ENCODE measurements at regions not wholly inside any gene's neighbourhood (a gene's known extent, or its start where the extent isn't known, plus 50 kb on each side); places are given as distances from the start of the nearest gene placed in this dataset.

DNA sequence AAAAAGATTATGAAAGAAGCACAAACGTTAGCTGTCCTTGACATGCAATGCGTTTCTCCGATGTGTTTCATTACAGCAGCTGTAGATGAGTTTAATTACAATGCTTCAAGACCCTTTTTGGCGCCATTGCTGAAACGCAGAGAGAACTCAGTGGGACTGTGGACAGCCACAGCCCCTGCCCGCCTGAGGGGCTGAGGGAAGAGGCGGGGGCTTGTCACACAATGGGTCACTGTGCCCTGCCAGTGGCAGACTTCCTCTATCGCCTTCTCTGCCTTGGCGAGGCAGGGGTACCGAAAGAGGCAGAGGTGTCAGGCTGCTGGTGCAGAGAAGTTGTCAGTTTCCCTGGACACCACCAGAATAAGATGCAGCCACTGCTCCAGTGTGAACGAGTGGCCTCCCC, 252.0 kb downstream of the NR2F2 start:
- Histone ChIP-seq H3K36me3 (replicated peaks; ENCODE audit: control insufficient read depth, insufficient read depth, low read length) (no peaks in the 10 kb centered on the region), H3K27me3 (ENCODE audit: control insufficient read depth, insufficient read depth, low read length) (no peaks in the 10 kb centered on the region), H3K4me3 (ENCODE audit: insufficient read depth, low read depth, low read length) (no peak overlapping the region)
- no peak for DNase-seq

DNA sequence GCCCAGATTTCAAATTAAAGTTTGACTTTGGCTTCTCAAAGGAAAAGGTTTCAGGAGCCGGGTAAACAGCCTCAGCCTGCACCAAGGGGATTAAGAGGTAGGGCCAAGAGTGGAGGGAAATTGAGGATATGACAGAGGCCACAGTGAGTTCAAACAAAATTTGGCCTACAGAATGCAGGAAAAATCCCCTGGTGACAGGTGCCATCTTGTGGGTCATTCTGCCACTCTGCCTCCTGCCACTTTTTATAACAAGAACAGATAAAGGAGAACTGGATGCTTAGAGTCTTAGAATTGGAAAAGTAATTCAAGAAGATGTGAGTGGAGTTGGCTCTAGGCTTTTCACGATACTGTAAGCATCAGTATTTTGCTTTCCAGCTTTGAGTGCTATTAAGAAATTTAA, 253.2 kb downstream of the NR2F2 start:
- H3K4me3 ChIP-seq (ENCODE audit: insufficient read depth, low read depth, low read length), result no peak overlapping the region
- DNase-seq, result no peak
- H3K36me3 ChIP-seq (replicated peaks; ENCODE audit: control insufficient read depth, insufficient read depth, low read length), result no peaks in the 10 kb centered on the region
- no peaks in the 10 kb centered on the region for H3K27me3 ChIP-seq (ENCODE audit: control insufficient read depth, insufficient read depth, low read length)

DNA sequence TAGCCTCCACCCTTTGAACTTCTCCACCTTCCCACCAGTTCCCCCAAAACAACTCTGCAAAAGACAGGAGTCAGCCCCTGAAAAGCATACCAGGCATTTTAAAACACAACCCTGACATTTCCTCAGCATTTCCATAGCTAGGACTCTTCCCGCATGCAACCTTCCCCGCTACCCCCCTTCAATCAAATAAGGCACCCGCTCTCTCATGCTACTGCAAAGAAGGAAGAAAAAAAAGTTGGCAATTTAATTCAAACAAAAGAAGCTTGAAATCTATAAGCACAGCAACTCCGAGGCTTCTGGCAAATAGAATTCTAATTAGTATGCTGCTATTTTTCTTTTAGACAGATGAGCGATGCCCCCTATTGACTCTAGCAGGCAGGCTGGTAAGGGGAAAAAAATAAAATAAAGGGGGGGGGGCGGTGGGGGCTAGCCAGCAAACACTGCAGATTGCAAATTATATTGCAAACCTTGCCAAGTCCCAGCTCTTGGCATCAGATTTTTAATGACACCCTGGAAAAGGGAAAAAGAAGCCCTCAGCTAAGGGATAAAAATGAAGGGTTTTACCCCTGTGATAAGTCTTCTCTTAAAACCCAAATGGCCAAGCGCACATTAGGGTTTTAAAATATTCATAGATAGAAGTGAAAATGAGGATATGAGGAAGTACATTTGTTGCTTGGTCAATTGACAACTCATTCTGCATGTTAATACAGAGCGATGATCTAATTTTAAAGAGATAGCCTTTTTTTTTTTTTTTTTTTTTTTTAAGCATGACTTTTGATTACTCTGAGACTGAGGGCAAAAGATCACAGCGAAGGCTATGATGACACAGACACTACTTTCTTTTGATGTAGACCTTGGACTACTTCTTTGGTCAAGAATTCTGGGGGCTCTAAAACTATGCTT, 255.2 kb downstream of the NR2F2 start:
- H3K27me3 ChIP-seq (ENCODE audit: control insufficient read depth, insufficient read depth, low read length), result no peaks in the 10 kb centered on the region

DNA sequence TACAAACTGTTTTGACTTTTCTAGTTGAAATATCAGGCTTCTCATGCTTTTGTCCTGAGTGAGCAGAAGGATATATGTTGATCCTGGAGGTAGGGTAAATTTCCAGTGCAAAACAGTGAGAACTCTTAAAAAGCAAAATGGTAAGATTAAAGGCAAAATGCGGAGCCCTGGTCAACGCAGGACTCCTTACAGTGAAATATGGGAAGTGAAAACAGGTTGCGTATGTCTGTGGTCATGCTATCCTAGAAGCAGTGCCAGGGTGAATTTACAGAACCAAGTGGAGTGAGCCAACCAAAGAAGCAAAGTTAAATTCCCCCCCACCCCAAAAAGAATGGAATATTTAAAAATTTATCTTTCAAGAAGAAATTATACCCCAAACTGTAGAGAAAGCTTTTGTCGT, 256.4 kb downstream of the NR2F2 start:
- Histone ChIP-seq H3K4me3 (ENCODE audit: insufficient read depth, low read depth, low read length) (no peak overlapping the region), H3K36me3 (replicated peaks; ENCODE audit: control insufficient read depth, insufficient read depth, low read length) (no peaks in the 10 kb centered on the region), H3K27me3 (ENCODE audit: control insufficient read depth, insufficient read depth, low read length) (no peaks in the 10 kb centered on the region)
- no peak for DNase-seq

More for the DNA sequence above, 255.2 kb downstream of the NR2F2 start:
- Histone ChIP-seq H3K36me3 (replicated peaks; ENCODE audit: control insufficient read depth, insufficient read depth, low read length) (no peaks in the 10 kb centered on the region), H3K4me3 (ENCODE audit: insufficient read depth, low read depth, low read length) (no peak overlapping the region)
- DNase-seq, result peak; percentile 14

DNA sequence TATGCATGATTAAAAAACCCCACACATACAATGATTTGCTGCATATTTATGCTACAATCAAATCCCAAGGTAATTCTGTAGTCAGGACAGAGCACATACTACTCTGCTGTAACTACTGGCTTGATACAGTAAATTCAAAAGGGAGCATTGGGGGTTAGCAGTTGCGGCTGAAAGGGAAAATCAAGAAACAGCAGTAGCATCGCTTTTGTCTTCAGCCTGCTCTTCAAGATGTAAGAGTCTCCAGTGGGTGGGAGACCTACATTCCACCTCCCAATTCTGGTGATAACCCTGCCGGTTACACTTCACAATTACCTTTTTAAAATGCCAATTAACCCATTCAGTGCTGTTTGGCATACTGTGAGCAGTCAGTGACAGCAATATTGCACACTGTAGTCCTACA, 259.4 kb downstream of the NR2F2 start:
- no peak for DNase-seq
- no peak overlapping the region for H3K4me3 ChIP-seq (ENCODE audit: insufficient read depth, low read depth, low read length)
- H3K36me3 ChIP-seq (replicated peaks; ENCODE audit: control insufficient read depth, insufficient read depth, low read length), result no peaks in the 10 kb centered on the region
- no peaks in the 10 kb centered on the region for H3K27me3 ChIP-seq (ENCODE audit: control insufficient read depth, insufficient read depth, low read length)

DNA sequence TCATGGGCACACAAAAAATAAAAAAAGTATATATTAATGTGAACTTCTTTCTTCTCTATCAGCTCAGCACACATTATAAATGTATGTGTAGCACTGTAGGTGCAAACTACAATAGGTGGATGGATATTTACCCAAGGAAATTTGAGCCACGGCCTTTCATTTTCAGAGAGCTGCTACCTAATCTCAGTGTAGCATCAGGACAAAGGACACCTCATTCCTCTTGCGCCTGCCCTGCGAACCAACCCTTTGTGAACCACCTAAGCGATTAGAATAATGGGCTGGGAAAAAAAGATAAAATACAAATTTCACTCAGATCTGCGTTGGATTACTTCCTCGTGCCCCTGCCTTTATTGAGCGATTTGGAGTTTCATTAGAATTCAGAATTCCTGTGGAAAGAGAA, 263.2 kb downstream of the NR2F2 start:
- DNase-seq, result no peak
- Histone ChIP-seq H3K4me3 (ENCODE audit: insufficient read depth, low read depth, low read length) (no peak overlapping the region), H3K36me3 (replicated peaks; ENCODE audit: control insufficient read depth, insufficient read depth, low read length) (no peaks in the 10 kb centered on the region), H3K27me3 (ENCODE audit: control insufficient read depth, insufficient read depth, low read length) (no peaks in the 10 kb centered on the region)

DNA sequence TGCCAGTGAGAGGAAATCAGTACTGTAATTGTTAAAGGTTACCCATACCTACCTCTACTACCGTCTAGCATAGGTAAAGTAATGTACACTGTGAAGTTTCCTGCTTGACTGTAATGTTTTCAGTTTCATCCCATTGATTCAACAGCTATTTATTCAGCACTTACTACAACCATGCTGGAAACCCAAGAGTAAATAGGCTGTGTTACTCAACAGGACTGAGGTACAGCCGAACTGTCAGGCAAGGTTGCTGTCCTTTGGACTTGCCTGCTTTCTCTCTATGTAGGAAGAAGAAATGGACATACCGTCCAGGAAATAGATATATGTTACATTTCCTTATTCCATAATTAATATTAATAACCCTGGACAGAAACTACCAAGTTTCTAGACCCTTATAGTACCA, 265.5 kb downstream of the NR2F2 start:
- Histone ChIP-seq H3K36me3 (replicated peaks; ENCODE audit: control insufficient read depth, insufficient read depth, low read length) (no peaks in the 10 kb centered on the region), H3K27me3 (ENCODE audit: control insufficient read depth, insufficient read depth, low read length) (no peaks in the 10 kb centered on the region), H3K4me3 (ENCODE audit: insufficient read depth, low read depth, low read length) (no peak overlapping the region)
- no peak for DNase-seq

DNA sequence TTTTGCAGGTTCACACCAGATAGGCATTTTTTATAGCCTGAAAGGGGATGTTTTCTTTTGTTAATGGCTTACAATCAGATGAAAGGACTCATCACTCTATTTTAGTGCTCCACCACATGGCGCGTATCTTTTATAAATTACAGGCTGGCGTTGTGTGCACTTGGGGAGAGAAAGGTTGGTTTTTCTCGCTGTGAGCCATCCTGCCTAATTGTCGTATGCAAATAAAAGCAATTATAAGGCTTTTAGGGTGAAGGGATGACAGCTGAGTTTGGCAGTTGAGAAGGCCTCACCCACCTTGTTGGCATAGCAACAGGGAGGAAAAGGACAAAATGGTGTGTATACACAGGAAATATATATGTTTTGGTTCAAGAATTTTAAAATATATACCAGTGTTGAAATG, 268.0 kb downstream of the NR2F2 start:
- no peaks in the 10 kb centered on the region for H3K27me3 ChIP-seq (ENCODE audit: control insufficient read depth, insufficient read depth, low read length)
- H3K4me3 ChIP-seq (ENCODE audit: insufficient read depth, low read depth, low read length), result no peak overlapping the region
- no peak for DNase-seq
- no peaks in the 10 kb centered on the region for H3K36me3 ChIP-seq (replicated peaks; ENCODE audit: control insufficient read depth, insufficient read depth, low read length)

DNA sequence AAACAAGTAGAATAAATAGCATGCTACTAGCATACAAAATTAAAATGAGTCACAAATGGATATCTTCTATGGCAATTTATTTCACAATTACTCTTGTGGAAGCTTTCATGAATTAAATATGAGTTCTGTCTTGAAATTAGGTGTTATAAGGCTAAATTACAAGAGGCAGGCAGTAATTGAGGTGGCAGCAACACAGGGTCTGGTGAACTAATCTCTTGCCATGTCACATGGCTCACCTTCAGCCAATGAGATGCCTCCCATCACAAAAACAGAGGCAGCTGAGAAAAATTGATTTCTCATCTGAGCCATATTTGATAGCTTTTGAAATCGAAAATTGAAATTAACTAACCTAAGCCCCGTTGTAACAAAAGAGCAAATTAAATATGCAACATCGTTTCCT, 268.8 kb downstream of the NR2F2 start:
- Histone ChIP-seq H3K4me3 (ENCODE audit: insufficient read depth, low read depth, low read length) (no peak overlapping the region), H3K27me3 (ENCODE audit: control insufficient read depth, insufficient read depth, low read length) (no peaks in the 10 kb centered on the region), H3K36me3 (replicated peaks; ENCODE audit: control insufficient read depth, insufficient read depth, low read length) (no peaks in the 10 kb centered on the region)
- DNase-seq, result no peak

DNA sequence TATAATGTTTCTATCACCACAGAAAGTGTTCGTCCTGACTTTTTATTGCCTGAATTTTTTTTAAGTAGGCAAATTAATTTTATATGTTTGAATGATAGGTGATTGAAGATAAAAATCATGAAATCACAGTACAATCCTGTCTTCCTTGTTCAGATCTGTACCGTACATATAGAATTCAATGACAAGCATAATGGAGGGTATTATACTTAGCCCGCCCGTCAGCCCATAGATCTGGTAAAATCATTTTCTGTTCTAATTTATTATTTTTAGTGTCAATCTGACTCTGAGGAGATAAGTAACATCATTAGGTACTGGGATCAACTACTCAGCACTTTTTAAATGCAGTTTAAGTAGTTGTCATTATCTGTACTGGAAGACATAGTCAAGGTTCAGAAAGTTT, 269.9 kb downstream of the NR2F2 start:
- Histone ChIP-seq H3K36me3 (replicated peaks; ENCODE audit: control insufficient read depth, insufficient read depth, low read length) (no peaks in the 10 kb centered on the region), H3K27me3 (ENCODE audit: control insufficient read depth, insufficient read depth, low read length) (no peaks in the 10 kb centered on the region), H3K4me3 (ENCODE audit: insufficient read depth, low read depth, low read length) (no peak overlapping the region)
- no peak for DNase-seq

DNA sequence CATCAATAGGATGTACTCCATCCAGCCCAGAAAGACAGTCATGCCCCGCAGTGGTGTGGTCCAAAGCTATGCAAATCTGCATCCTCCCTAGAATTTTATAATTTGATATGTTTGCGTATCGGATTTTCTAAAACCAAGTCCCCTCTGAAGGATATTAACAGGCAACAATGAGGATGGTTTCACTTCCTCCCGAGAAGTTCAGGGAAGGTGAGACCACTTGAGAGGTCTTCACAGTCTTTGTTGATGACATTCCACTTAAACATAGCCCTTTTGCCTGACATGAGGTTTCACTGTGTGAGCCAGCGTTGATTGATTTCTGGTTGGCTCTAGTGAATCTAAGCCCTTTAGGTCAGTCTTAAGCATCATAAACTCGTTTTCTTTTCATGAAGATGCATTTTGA, 276.1 kb downstream of the NR2F2 start:
- DNase-seq, result no peak
- Histone ChIP-seq H3K36me3 (replicated peaks; ENCODE audit: control insufficient read depth, insufficient read depth, low read length) (no peaks in the 10 kb centered on the region), H3K27me3 (ENCODE audit: control insufficient read depth, insufficient read depth, low read length) (no peaks in the 10 kb centered on the region), H3K4me3 (ENCODE audit: insufficient read depth, low read depth, low read length) (no peak overlapping the region)

DNA sequence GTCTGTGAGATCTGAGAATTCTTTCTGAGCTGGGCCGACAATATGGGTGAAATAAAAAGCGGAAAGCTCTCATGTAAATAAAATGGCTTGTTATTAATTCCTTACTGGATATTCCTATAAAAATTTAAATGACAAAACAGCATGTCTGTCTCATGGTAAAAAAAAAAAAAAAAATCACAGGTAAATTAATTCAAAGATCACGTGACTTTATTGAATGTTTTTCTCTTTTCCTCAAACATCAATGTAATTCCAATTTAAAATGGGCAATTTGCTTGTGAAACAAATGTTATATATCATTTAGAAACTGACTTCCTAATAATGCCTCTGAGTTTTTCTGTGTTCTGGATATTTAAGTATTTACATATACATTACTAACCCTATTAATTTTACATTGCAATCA, 280.3 kb downstream of the NR2F2 start:
- Histone ChIP-seq H3K27me3 (ENCODE audit: control insufficient read depth, insufficient read depth, low read length) (no peaks in the 10 kb centered on the region), H3K4me3 (ENCODE audit: insufficient read depth, low read depth, low read length) (no peak overlapping the region), H3K36me3 (replicated peaks; ENCODE audit: control insufficient read depth, insufficient read depth, low read length) (no peaks in the 10 kb centered on the region)
- DNase-seq, result no peak

DNA sequence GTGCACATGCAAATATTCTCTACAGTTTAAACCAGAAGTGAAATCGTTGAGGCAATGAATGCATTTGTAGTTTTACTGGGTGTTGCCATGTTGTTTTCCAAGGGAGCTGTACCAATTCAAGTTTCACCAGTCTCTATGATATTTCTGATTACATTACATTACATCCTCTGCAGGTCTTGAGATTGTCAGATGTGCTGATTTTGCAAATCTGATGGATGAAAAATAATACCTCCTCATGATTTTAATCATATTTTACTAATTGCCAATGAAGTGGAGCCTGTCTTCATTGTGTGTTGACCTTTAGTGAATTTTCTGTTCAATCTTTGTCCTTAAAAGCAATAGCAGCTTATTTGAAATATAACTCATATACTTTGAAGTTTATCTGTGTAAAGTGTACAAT, 282.4 kb downstream of the NR2F2 start:
- H3K4me3 ChIP-seq (ENCODE audit: insufficient read depth, low read depth, low read length), result no peak overlapping the region

DNA sequence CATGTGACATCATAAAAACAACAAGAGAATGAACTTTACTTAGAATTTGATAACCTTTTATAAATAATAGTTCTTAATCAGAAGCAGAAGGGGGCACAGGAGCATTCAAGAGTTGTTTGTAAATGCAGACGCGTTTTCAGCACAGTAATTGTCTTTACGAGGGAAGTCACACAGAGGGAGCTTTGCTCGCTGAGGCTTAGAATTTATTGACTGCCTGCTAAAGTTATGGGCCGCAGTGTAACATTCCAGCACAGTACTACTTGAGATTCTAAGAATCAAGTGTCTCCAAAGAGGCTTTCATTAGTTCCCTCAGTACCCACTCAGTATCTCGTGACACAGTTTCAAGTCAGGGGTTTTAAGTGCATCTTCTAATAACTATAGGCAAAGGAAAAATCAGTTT, 288.7 kb downstream of the NR2F2 start:
- DNase-seq, result peak; percentile 2
- Histone ChIP-seq H3K27me3 (ENCODE audit: control insufficient read depth, insufficient read depth, low read length) (no peaks in the 10 kb centered on the region), H3K4me3 (ENCODE audit: insufficient read depth, low read depth, low read length) (no peak overlapping the region), H3K36me3 (replicated peaks; ENCODE audit: control insufficient read depth, insufficient read depth, low read length) (no peaks in the 10 kb centered on the region)

More for the DNA sequence above, 282.4 kb downstream of the NR2F2 start:
- DNase-seq, result no peak
- H3K27me3 ChIP-seq (ENCODE audit: control insufficient read depth, insufficient read depth, low read length), result no peaks in the 10 kb centered on the region
- H3K36me3 ChIP-seq (replicated peaks; ENCODE audit: control insufficient read depth, insufficient read depth, low read length), result no peaks in the 10 kb centered on the region

DNA sequence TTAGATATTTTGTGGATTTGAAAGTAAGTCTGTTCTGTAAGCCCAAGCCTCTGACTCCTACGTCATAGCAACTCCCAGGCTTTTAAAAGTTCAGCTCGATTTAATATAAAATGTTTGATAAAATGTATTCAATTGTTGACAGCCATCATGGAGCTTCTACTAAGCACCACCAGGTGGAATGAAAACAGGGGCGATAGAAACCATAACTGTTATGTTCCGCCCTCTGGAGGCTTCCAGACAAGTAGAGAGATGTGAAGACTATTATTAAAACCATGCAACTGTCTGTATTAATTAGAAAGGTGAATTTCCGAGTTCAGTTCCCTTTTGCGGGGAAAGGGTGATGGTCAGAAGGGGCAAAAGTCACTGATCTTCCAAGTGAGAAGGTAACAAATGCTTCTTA, 292.2 kb downstream of the NR2F2 start:
- no peaks in the 10 kb centered on the region for H3K27me3 ChIP-seq (ENCODE audit: control insufficient read depth, insufficient read depth, low read length)
- H3K36me3 ChIP-seq (replicated peaks; ENCODE audit: control insufficient read depth, insufficient read depth, low read length), result no peaks in the 10 kb centered on the region
- H3K4me3 ChIP-seq (ENCODE audit: insufficient read depth, low read depth, low read length), result no peak overlapping the region
- DNase-seq, result no peak

DNA sequence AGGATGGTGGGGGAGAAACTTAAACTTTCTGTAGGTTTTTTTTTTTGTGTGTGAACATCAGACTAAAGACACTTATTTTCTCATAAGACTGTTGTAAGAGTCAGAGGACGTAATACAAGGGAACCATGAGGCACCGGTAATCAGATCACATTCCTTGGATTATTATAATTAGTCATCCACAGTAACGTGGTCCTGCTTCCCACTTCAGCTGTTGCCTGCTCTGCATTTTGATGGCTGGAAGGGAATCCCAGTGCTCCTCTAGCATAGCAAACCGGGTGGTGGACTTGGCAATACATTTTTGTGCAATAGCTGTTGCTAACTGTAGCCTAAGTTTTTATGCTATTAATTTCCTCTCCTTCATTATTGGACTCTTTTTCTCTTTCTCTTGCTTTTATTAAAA, 294.8 kb downstream of the NR2F2 start:
- DNase-seq, result no peak
- H3K4me3 ChIP-seq (ENCODE audit: insufficient read depth, low read depth, low read length), result no peak overlapping the region
- no peaks in the 10 kb centered on the region for H3K27me3 ChIP-seq (ENCODE audit: control insufficient read depth, insufficient read depth, low read length)
- no peaks in the 10 kb centered on the region for H3K36me3 ChIP-seq (replicated peaks; ENCODE audit: control insufficient read depth, insufficient read depth, low read length)

All from H7 (cell line).